GM20431 (cell line): ENCODE measurements at regions not wholly inside any gene's neighbourhood (a gene's known extent, or its start where the extent isn't known, plus 50 kb on each side); places are given as distances from the start of the nearest gene placed in this dataset.

Source experiments
- in situ Hi-C: fragments of 300-500 bp; cut with MseI, MboI; formaldehyde crosslinking; loops from one replicate; pipeline ENCODE4 v1.15.0; 2020; ENCODE audit warnings: low sequenced_read_pairs; ENCODE audit not compliant: unreplicated experiment

GRCh38 chr7:26085771-26086170, 66.2 kb upstream of the NFE2L3 start:
- in situ Hi-C loops, result loop anchor here (10.0 to 25.0 kb wide), 2 partner anchors 102 to 279 kb away; no protein-coding TSS in a partner anchor

- in situ Hi-C loops, result loop anchor here (10.0 to 25.0 kb wide), 2 partner anchors 100 to 277 kb away; no protein-coding TSS in a partner anchor
These were observed 64.5 kb upstream of the NFE2L3 start for GRCh38 chr7:26087321-26088091.

GRCh38 chr7:26089469-26089868, 62.5 kb upstream of the NFE2L3 start:
- in situ Hi-C loops, result loop anchor here (10.0 to 25.0 kb wide), 2 partner anchors 98 to 275 kb away; no protein-coding TSS in a partner anchor

GRCh38 chr7:26090927-26091519, 61.0 kb upstream of the NFE2L3 start:
- in situ Hi-C loops, result loop anchor here (25.0 kb wide), 1 partner anchor 96 kb away; no protein-coding TSS in a partner anchor

GRCh38 chr7:26091933-26092332, 60.1 kb upstream of the NFE2L3 start:
- in situ Hi-C loops, result loop anchor here (25.0 kb wide), 1 partner anchor 95 kb away; no protein-coding TSS in a partner anchor

- in situ Hi-C loops, result loop anchor here (25.0 kb wide), 1 partner anchor 94 kb away; no protein-coding TSS in a partner anchor
These were observed 59.0 kb upstream of the NFE2L3 start for GRCh38 chr7:26093023-26093422.

- in situ Hi-C loops, result loop anchor here (25.0 kb wide), 1 partner anchor 91 kb away; no protein-coding TSS in a partner anchor
These were observed 55.9 kb upstream of the NFE2L3 start for GRCh38 chr7:26096136-26096535.

GRCh38 chr7:26097837-26098668, 53.9 kb upstream of the NFE2L3 start:
- in situ Hi-C loops, result loop anchor here (25.0 kb wide), 1 partner anchor 89 kb away; no protein-coding TSS in a partner anchor

- in situ Hi-C loops, result loop anchor here (25.0 kb wide), 1 partner anchor 88 kb away; no protein-coding TSS in a partner anchor
These were observed 52.8 kb upstream of the NFE2L3 start for GRCh38 chr7:26099236-26099635.

GRCh38 chr7:26100406-26101339, 51.3 kb upstream of the NFE2L3 start:
- in situ Hi-C loops, result no loop called here

- in situ Hi-C loops, result no loop called here
These were observed 50.4 kb upstream of the NFE2L3 start for GRCh38 chr7:26101361-26102151.

- in situ Hi-C loops, result no loop called here
These were observed 49.8 kb upstream of the NFE2L3 start for GRCh38 chr7:26102176-26102575.
